ENCODE measurements at regions not wholly inside any gene's neighbourhood (a gene's known extent, or its start where the extent isn't known, plus 50 kb on each side); places are given as distances from the start of the nearest gene placed in this dataset.
"Not testable (repeated sequence)": the region's sequence is repeated elsewhere in the genome, so short reads cannot be mapped to it uniquely, and the experiment has no call there.

DNA sequence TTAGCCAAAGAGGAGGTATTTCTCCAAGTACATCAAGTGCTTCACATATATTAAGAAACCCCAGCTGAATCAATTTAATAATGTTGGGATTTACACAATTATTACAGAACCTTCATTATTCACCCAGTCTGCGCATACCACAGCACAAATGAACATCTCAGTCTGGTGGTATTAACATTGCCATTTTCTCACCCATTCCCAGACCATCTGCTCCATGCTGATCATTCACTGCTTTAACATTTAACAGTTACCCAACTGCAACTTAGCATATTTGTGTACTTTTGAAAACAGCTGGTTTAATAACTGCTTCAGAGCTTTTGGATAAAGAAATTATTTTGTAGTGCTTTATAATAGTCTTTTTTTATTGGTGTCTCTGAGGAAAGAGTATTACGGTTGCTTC lies 1072.1 kb downstream of the NXPH1 start:
- DNase-seq (ENCODE audit: low read depth in 2 of 2), result no peak

DNA sequence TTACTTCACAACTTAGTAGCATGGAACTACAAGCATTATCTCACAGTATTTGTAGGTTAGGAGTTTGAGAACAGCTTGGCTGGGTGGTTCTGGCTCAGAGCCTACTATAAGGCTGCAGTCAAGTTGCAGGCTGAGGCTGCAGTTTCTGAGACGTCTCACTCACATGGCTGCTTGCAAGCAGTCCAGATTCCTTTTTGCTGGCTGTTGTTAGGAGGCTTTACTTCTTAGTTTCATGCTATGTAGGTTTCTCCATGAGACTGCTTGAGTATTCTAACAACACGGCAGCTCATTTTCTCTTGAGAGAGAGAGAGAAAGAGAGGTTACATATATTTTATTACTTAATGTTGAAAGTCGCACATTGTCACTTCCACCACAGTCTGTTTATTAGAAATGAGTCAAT lies 1073.9 kb downstream of the NXPH1 start:
- DNase-seq (ENCODE audit: low read depth in 2 of 2), result no peak

DNA sequence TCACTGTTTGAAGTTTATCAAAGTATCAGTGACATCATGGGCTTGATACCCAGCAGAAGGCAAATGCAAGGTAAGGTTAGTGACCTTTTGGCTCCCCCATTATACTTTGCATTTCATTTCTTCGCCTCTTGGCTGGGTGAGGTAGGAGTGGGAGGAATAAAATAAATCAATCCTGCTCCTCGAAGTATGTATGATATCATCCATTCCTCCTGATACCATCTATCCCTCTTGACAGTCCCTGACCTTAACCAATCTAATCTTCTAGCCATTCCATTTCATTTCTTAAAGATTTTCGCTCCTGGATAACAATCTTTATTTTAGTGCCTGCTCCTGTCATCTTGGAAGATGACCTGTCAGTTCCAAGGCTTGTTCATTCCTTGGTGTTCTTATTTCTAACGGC lies 1083.3 kb downstream of the NXPH1 start:
- no peak for DNase-seq (ENCODE audit: low read depth in 2 of 2)

DNA sequence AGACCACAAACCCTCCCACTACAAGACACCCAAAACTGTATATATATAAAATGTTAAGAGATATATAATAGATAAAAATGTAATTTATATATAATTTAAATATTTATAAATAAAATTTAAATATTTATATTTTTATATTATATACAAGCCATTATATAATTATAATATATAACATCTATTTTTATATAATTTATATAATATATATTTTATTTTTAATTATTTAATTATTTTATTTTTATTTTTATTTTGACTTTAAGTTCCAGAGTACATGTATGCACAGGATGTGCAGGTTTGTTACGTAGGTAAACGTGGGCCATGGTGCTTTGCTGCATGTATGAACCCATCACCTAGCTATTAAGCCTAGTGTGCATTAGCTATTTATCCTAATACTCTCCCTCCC lies 1090.2 kb downstream of the NXPH1 start:
- DNase-seq (ENCODE audit: low read depth in 2 of 2), result no peak

DNA sequence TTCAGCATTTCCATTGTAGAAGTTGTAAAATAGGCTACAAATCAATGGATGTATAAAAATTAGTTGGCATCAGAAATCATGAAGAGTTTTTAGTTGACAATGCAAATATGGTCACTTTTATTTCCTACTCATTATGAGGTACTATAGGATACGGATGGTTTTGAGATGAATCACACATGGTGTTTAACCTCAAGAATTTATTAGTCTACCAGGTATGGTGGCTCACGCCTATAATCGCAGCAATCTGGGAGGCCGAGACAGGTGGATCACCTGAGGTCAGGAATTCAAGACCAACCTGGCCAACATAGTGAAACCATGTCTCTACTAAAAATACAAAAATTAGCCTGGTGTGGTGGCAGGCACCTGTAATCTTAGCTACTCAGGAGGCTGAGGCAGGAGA lies 1119.0 kb downstream of the NXPH1 start:
- not testable (repeated sequence) for DNase-seq (ENCODE audit: low read depth in 2 of 2)

DNA sequence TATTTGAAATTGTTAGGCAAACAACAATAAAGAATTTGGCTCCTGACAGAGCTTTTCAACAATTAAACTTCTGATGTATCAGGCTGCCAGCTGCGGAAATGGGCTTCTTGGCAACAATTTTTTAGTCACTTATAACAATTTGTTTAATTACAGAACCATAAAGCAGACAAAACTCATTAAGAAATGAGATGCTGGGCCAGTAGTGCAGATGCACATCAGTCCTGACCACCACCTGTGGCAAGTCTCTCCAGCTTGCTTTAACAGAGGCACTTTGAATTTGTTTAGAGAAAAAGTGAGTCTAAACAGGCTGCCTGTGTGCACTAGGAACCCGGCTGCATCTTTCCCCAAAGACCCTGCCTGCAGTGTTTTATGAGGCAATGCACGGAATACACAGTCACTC lies 1124.4 kb downstream of the NXPH1 start:
- DNase-seq (ENCODE audit: low read depth in 2 of 2), result no peak

DNA sequence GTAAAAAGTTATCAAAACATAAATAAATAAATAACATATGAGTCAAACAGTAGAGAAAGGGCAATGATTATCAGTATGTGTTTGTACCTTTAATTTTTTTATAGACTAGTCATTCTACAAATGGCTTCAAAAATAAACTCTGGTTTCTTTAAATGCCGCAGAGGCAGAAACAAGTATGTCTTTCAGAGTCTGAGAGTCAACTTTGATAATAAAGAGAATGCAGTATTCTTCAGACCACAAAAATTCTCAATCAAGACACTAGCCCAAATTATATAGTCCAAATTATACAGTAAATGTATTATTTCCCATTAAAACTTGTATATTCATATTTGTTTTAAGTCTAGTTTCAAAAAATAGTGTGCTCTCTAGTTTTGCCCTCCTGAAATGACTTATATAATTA lies 1142.3 kb downstream of the NXPH1 start:
- no peak for DNase-seq (ENCODE audit: low read depth in 2 of 2)

DNA sequence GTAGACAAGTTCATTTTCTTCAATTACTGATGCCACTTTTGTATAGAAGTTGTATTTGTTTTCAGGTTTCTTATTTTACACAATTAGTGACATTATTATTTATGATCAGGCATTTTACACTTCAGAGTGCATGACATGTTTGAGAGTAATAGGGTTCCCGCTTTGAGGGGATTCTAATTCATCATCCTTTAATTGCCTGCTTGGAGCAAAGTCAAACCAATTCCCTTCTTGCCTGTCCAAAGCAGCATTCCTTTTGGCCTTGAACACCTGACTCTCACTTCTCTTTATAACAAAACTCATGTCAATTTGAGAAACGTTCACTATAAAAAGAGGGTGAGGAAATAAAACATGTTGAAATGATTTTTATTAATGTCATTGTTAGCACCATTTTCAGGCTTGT lies 1149.4 kb downstream of the NXPH1 start:
- no peak for DNase-seq (ENCODE audit: low read depth in 2 of 2)

DNA sequence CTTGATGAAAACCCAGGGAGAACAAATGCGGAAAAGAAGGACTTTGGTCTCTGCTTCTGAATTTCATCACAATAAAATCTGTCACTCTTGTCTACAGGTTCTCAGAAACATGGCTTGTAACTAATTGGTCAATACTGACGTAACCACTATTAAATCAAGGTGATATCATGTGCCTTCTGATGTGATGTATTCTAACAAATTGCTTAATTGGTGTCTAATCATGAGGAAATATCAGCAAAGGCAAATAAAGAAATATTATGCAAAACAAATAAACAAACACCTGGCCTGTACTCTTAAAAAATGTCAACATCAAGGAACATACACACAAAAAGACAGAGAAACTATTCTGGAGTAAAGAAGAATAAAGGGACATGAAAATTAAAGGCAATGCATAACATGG lies 1165.0 kb downstream of the NXPH1 start:
- DNase-seq (ENCODE audit: low read depth in 2 of 2), result no peak

DNA sequence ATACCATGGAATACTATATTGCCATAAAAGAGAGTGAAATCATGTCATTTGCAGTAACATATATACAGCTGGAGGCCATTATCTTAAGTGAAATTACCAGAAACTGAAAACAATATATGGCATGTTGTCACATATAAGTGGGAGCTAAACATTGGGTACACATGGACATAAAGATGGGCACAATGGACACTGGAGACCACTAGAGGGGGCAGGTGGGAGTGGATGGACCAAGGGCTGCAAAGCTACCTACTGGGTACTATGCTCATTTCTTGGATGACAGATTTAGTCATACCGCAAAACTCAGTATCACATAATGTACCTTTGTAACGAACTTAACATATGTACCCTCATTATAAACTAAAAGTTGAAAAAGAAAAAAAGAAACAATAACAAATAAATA lies 1167.6 kb downstream of the NXPH1 start:
- DNase-seq (ENCODE audit: low read depth in 2 of 2), result no peak

DNA sequence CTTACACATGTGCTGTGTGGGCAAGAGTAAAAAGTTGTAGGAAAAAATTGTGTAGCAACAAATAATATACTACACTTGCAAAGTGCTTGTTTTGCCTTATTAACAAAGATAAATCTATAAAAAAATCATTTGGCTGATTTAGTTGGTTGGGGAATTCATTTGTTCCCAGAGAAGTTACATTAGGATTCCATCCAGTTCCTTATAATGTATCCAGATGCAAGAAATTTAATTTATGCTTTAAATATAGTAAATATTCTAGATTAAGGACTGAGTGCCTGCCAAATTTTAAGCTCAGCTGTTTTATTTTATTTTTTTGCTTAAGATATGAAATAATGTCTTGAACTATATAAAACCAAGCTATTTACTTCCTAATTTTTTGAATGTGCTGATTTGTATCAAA lies 1169.9 kb downstream of the NXPH1 start:
- DNase-seq (ENCODE audit: low read depth in 2 of 2), result no peak

DNA sequence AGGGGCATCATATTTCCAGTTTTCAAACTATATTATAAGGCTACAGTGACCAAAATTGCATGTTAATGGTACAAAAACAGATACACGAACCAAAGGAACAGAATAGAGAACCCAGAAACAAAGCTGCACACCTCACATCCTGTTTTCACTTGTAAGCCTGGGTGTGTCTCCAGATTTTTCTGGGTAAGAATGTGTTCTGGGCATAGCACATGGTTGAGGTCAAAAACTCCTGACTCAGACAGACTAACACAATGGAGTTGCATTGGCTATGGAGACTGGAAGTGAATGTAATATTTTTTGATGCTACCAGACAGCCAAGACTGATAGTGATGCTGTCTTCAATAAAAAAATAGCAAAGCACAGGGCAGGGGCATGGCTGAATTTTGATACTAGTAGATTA lies 1175.2 kb downstream of the NXPH1 start:
- DNase-seq (ENCODE audit: low read depth in 2 of 2), result no peak

DNA sequence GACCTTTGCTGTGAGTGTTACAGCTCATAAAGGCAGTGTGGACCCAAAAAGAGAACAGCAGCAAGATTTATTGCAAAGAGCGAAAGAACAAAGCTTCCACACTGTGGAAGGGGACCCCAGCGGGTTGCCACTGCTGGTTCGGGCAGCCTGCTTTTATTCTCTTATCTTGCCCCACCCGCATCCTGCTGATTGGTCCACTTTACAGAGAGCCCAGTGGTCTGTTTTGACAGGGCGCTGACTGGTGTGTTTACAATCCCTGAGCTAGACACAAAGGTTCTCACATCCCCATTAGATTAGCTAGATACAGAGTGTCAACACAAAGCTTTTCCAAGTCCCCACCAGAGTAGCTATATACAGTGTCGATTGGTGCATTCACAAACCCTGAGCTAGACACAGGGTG lies 1187.5 kb downstream of the NXPH1 start:
- not testable (repeated sequence) for DNase-seq (ENCODE audit: low read depth in 2 of 2)

DNA sequence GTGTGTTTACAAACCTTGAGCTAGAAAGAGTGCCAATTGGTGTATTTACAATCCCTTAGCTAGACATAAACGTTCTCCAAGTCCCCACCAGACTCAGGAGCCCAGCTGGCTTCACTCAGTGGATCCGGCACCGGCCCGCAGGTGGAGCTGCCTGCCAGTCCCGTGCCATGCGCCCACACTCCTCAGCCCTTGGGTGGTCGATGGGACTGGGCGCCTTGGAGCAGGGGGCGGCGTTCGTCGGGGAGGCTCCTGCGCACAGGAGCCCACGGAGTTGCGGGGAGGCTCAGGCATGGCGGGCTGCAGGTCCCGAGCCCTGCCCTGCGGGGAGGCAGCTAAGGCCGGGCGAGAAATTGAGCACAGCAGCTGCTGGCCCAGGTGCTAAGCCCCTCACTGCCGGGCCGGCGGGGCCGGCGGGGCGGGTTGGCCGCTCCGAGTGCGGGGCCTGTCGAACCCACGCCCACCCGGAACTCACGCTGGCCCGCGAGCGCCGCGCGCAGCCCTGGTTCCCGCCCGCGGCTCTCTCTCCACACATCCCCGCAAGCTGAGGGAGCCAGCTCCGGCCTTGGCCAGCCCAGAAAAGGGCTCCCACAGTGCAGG lies 1188.0 kb downstream of the NXPH1 start:
- DNase-seq (ENCODE audit: low read depth in 2 of 2), result not testable (repeated sequence)

DNA sequence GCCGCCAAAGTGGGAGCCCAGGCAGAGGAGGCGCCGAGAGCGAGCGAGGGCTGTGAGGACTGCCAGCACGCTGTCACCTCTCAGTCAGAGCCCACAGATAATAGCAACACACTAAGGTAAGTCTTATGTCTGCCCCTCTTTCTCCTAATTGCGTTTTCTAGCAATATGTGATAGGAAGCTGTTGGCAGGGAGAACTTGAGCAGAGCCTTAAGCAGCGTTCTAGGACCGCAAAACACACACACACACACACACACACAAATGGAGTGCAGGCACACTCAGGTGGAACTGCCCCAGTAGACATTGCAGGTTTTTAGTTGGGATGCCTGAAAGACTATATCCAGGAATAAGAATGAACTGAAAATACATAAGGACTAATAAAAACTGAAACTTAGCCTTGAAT lies 1188.5 kb downstream of the NXPH1 start:
- no peak for DNase-seq (ENCODE audit: low read depth in 2 of 2)

DNA sequence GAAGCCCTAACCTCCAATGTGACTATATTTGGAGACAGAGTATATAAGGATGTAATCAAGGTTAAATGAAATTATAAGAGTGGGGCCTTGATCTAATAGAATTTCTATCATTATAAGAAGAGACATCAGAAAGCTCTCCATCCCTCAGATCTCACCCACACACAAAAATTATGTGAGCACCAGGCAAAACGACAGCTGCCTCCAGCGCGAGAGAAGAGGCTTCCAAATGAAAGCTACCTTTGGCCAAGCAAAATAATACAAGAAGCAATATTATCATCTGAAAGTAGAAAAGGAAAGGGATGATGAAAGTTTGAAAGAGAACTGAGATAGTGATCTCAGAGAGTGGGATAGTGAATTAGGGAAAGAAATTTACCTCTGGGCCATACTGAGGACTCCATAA lies 1192.5 kb downstream of the NXPH1 start:
- no peak for DNase-seq (ENCODE audit: low read depth in 2 of 2)

DNA sequence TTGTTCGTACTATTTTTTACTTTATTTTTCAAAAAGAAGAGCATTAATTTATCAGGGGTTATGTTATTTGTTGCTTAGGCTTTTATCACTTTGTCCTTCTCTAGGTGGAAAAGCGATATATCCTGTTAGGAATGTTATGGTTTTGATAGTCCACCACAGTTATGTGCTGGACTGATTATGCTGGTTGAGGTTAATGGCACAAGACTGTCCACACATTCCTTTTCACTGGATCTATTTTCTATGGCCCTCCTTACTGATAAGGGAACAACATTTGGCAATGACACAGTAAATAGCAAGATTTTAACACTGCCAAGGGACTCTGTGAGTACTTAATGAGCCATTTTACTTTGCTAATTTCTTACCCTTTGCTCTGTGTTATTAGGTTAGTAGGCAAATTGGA lies 1212.3 kb downstream of the NXPH1 start:
- DNase-seq (ENCODE audit: low read depth in 2 of 2), result no peak

DNA sequence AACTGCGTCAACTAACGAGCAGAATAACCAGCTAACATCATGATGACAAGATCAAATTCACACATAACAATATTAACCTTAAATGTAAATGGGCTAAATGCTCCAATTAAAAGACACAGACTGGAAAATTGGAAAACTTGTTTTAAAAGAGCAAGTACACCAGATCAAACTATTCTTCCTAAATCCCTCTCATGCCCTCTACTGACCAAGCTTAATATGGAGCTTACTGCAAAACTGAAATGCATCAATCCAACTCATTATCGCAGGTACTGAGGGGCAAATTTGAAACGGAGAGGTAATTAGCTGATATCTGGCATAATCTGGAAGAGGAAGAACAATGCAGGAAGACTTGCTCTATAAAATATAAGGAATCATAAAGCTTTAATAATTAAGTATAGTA lies 1223.8 kb downstream of the NXPH1 start:
- no peak for DNase-seq (ENCODE audit: low read depth in 2 of 2)

DNA sequence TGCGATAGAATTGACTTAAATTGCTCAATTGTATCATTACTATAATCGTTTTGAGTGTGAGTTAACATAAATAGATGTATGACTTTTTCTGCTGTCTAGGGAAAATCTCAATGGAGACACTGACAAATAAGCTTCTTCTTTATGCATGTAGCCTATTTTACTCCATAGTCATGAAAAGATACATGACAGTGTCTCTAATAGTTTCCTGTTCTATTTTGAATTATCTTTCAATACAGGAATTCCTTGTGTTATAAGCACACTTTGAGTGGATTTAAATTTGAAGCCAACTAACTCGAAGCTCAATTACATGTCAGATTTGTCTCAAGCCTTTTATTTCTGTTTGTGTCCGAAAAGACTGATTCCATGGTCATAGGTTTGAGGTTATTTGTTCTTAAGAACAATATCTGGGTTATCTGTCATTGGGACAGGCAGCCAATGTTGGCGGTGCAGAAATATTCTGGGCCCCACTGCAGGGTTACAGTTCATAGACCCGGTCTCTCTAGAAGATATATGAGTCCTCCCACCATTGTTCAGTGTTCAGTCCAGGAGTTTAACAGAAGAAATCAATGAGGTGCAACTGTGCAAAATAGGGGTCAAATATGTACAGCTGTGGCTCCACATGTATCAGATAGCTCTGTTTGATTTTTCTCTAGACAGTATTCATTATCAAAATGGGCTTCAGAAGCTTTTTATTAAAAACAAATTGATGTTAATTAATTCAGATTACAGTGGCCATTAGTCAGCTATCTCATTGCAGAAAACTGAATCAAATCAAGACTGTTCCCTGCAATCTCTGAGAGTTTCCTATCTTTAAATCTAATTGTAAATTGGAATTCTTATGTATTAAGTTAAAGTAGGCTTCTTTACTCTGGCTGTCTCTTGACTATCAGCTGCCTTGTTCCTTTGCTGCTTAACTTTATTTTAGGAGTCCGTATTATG lies 1238.8 kb downstream of the NXPH1 start:
- no peak for DNase-seq (ENCODE audit: low read depth in 2 of 2)

DNA sequence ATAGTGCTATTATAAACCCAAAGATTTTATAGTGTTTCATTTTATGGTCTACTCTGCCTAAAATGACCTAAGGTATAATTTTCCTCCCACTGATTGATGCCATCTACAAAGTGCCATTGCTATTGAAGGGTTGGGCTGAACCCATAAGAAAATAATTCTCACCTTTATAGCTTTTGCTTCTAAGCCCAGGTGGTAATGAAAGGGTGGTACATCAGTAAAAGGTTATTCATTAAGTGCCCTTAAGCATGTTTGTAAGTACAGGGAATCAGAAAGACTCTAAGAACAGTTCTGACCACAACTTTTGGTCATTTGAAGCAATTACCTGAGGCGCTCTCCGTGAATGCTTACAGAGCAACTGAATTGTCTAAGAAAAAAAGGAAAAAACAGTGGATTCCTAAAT lies 1247.3 kb downstream of the NXPH1 start:
- no peak for DNase-seq (ENCODE audit: low read depth in 2 of 2)

DNA sequence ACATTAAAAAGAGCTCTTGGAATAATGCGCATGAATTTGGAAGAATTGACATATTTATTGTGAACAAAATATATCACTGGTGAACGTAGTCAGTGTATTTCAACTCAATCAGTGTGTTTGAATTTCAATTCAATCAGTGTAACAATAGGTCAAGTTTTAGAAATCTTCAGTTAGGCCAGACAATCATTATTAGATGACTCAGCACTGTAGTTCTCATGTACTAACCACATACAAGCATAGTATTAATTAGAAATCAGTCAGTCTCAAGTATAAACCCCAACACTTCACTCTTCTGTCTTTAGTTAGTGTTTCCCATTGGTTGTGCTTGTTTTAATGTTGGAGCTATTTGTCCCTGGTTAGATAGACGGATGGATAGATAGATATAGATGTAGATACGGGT lies 1247.9 kb downstream of the NXPH1 start:
- no peak for DNase-seq (ENCODE audit: low read depth in 2 of 2)

DNA sequence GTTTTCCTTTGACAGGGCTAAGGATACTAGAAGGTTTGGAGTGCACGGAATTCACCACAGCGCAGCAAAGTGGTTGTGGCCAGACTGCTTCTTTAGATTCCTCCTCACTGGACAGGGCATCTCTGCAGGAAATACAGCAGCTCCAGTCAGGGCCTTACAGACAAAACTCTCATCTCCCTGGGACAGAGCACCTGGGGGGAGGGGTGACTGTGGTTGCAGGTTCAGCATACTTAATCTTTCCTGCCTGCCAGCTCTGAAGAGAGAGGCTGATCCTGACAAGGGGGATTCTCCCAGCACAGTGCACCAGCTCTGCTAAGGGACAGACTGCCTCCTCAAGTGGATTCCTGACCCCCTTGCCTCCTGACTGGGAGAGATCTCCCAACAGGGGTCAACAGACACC lies 1257.9 kb downstream of the NXPH1 start:
- DNase-seq (ENCODE audit: low read depth in 2 of 2), result no peak

DNA sequence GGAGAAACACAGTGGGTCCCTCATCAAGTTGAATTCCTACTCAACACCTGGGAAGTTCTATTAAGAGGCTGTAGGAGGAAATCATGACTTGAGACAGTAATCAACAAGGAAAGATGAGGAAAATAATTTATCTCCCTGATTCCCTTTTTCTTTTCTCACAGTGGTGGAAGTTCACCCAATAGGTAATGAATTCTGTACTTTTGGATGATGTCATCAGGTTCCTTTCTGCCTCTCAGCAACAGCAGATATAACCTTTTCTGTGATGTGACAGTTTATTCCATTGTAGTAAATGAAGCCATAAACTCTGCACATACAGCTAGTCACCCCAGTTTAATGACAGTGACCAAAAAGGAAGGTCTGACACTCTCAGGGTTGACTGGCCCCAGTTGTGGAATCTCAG lies 1265.0 kb downstream of the NXPH1 start:
- no peak for DNase-seq (ENCODE audit: low read depth in 2 of 2)

DNA sequence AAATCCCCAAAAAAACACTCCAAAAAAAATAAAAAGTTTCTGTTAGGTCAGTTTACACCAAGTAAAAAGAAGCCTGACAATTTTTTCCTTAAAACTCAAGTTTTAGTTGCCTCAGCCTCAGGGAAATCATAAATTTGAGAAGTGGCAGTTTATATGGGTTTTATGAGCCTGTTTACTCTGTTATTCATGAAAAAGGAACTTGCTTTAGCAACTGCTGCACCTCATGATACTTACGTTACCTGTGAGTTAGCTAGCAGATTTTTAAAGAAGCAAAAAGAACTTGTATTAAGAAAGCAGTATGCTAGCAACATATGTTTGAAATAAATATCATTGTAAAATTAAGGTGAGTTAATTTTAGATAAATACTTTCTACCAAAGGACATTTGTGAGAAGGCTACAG lies 1264.5 kb upstream of the PHF14 start:
- DNase-seq (ENCODE audit: low read depth in 2 of 2), result no peak

Measured in stimulated activated CD4-positive, alpha-beta T cell treated with anti-CD3 and anti-CD28 coated beads, Interleukin-12 subunit alpha, Interleukin-12 subunit beta, amount 100 ng/mL, for 24 hours (primary cell).